ENCODE measurements at regions not wholly inside any gene's neighbourhood (a gene's known extent, or its start where the extent isn't known, plus 50 kb on each side); places are given as distances from the start of the nearest gene placed in this dataset.

DNA sequence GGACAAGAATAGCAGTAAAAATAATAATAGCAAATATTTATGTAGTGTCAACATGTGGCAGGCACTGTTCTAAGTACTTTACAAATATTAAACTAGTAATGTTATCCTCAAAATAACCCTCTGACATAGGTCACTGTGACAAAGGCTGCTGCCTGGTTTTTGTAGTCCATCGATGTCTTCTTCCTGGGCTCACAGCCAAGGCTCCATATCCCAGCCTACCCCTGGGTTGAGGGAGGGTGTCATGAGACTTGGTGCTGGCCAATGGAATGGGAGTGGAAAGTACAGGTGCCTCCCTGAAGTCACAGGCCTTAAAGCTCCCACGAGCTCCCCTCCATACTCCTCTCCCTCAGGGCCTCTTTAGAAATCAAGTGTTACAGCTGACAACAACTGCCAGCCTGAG is 159.3 kb downstream of the CYRIA start:
- ATAC-seq (no peak), DNase-seq (no peak)

DNA sequence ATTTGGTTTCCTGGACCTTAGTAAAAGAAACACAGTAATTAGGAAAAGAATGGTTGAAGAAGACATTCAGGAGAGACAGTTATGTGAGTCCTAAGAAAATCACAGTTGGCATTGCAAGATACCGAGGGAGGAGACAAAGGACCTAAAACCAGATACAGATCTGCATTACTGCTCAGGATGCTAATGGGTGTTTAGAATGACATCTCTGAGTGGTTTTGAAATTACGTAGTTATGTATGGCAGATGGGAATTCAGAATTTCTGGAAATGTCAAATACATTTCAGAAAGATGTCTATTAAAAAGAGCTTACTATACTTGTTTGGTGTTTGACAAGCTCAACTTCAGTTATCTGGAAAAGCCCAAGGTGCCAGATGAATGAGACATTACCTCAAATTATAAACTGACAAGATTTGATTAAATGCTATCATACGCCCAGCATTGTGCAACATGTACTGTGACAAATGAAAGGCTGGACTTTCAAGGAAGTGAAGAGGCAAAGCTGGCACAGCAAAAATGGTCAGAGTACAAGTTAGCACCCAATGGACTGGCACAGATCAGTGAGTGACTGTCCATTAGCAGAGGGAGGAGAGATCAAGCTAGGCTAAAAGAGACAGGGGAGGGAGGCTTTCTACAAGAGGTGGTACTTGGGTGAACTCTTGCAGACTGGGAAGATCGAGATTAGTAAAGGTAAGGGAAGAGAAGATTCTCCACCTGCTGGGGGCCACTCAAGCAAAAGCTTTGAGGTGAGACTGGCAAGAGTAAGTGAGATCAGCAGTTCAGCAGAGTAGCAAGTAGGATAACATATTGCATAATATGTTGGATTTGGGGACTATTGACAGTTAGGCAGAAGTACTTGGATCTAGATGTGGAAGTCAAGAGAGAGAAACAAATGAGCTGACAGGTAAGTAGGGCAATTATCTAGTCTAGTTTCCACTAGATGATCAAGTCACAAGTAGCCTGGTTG is 168.9 kb downstream of the CYRIA start:
- DNase-seq (no peak), ATAC-seq (no peak)

DNA sequence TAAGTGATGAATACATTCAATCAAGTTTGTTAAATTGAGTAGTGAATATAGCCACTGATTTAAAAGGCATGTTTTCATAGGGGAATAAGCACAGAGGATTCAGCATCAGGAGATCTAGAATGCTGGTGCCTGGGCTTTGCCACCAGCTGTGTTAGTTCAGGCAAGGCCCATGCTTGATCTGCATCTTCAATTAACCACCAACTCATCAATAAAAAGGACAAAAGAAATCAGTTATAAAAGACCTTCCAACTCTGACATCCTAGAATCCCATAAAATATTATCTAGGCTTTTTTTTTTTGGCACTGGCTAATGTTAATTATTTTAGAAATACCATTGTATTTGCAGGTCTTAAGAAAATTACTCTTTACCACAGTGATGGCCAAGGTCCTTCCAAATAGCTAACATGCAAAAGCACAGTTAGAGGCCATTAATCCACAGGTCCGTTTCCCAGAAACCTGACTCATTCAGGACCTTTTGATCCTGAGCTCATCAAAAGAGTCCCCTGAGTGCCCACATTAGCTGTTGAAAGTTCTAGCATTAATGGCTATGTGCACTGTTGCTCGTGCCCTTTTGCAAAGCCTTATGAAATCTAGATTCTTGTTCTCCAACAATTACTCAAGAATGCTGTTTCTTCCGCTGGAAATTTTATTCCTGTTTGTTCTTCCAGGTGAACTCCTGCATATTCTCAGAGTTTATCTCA is 170.0 kb downstream of the CYRIA start:
- DNase-seq, result no peak
- no peak for ATAC-seq

DNA sequence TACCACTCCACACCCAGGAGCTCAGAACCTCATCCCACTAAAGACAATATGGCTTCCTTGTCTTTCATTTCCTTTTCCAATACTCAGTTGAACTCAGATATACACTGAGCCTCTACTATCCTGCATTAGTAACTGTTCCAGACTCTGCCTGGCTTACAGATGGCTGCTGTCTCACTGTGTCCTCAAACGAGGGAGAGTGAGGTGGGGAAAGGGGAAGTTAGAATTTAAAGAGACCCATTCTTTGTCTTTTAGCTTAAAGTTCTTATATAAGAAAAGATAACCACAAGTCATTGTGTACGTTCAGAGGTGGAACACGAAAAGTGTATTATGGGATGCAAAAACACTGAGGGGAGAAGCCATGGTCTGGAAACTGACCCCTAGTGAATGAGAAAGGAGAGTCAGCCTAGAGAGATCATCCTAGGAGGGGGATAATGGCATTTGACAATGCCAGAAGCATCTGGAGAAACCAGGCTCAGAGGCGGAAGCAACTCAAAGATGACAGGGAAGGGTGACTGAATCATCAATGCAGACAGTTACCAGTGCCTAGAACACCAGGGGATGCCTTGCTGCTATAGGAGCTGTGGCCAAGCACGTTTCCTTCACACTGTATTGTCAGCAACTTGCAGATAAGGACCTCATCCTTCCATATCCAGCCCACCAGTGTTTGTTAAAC is 170.7 kb downstream of the CYRIA start:
- no peak for DNase-seq
- no peak for ATAC-seq

DNA sequence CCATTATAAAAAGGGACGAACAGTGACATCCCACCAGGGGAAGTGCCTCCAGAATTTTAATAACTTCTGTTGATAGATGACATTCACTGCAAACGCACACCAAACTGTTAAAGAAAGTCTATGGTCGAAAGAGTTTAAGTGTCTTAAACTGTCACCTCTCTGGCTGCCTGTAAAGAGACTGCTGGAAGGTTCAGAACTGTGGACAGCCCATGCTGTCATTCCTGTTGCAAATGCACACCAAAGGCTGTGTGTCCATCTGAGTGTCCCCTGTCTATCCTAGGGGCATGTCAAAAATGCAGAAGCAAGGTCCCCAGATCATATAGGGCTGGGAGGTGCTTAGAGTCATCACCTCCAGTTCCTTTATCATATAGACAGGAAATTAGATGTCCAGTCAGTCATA is 171.8 kb downstream of the CYRIA start:
- no peak for ATAC-seq

DNA sequence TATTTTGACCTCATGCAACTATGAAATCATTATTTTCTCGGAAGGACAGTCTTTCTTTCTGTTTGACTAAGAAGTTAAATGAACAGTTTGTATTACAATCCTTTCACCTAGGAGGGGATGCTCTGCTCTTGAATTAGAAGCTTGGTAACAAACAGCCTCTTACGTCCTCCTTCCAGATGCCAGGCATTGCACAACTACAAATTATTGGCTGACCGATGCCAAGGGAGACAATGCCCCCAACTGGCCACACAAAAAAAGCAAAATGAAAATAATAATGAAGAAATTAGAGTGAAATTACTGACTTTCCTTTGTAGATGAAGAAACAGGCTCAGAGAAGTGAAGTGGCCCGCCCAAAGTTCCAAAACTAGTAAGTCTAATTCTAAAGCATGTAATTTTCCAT is 177.9 kb downstream of the CYRIA start:
- DNase-seq, result no peak
- no peak for ATAC-seq

More for the DNA sequence above, 171.8 kb downstream of the CYRIA start:
- DNase-seq, result no peak

DNA sequence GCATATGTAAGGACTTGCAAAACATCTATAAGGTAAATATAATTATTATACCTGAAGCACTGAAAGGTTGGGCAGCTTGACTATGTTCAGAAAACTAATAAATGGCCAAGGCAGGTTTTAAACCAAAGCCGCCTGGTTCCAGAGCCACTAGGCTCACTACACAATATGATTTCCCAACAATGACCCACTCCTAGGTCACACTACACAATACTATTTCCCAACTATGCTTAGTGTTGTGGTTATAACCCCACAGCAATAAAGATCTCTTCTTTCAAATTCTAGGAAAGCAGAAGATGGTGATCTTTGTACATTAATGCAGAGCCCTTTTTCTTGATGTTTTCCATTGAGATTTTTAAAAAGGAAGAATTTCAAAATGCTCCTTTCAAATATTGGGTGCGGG is 180.4 kb downstream of the CYRIA start:
- ATAC-seq, result no peak
- DNase-seq, result no peak

DNA sequence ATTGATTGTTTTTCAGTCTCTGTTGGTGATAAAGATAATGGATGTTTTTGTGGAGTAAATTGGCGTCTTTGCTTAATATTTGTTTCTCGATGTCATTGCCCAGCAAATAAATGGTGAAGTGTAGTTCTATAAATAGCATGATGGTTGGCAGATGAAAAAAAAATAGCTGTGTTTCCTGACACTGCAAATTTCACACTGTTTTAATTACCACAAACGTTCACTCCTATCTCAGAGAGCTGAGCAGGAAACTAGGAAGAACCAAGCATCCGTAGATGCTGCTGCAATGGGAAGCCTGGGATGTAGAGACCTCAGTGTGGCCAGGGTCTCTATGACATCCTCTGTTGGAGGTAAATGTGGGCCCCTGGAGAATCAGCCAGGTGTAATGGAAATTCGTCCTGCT is 183.2 kb downstream of the CYRIA start:
- DNase-seq (no peak), ATAC-seq (no peak)

DNA sequence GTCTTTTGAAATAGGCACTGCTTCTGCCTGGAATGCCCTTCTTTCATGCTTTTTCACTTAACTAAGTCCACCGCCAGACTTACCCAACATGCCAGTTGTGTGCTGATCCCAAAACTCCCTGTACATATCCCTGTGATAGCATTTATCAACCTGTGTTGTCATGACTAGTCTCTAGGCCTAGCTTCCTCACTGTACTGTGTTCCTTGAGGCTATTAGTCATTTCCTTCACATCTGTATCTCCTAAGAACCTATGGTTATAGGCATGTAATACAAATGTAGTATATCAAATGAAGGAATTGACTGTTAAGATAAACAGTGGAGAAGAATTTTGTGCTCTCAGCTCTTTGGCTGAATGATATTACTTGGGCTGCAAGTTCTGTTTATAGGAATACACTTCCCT is 184.3 kb downstream of the CYRIA start:
- DNase-seq, result no peak
- no peak for ATAC-seq

DNA sequence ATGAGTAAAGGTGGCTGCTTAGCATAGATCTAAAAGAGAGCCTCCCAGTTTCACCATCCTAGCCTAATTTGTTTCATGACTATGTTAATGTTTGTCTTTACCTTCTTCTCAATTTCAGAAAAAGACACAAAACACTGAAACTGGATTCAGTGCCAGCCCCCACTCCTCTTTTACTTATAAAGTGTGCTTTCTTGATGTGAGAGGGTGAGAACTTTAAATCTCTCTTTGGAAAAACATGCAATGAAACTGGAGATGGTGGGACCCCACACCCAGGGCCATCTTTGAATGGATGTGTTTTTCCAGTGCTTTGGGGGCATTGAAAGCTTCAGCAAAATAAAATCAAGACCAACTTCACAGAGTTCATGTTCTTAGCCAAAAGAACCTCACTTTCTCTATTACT is 185.9 kb downstream of the CYRIA start:
- no peak for ATAC-seq
- no peak for DNase-seq

DNA sequence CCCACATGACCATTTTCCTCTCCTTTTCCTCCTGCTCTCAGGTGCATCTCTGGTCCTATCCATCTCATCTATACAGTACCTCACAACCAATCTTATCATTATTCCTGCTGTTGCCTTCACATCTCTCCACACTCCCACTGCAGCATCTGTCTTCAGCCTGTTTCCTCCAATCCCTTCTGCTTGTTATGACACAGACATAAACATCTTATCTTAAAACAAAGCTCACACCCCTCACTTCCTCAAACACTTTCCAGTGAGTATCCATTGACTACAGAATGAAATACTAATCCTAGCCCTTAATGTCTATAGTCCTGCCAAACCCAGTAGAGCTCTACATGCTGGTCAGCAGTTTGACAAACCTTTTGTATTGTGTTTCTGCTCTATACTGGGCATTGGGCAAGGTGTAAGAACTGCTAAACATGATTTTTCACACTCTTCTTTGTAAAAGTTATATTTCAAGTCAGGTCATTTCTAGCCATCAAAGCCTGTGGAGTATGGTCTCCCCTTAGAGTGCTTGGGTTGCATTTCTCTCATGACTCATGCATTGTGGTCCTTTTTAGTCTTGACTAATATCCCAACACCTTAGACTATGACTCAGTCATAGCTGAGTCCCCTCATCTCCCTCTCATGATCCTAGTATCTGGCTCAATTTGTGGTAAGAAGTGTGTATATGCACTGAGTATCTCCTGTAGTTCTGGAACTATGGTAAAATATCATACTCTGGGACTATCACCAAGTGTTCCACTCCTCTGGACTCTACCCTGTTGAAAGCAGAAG is 187.0 kb downstream of the CYRIA start:
- peak; percentile 83 for ATAC-seq
- no peak for DNase-seq

DNA sequence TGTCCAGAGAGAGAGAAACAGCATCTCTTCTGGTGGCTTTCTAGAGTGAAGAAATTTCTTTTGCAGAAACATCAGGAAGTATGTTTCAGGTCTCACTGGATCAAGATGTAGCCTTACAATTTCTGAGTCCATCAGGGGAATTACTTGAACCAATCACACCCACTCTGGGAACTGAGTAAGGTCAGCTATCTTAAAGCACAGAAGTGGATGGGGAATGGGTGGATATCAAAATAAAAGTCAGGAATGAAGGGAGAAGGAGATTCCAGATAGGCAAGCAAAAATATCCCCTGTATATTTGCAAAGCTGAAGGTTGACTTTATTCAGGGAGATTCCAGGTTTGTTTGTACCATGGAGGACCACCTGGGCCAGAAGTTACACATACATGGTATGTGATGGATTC is 188.0 kb downstream of the CYRIA start:
- DNase-seq (no peak), ATAC-seq (no peak)

DNA sequence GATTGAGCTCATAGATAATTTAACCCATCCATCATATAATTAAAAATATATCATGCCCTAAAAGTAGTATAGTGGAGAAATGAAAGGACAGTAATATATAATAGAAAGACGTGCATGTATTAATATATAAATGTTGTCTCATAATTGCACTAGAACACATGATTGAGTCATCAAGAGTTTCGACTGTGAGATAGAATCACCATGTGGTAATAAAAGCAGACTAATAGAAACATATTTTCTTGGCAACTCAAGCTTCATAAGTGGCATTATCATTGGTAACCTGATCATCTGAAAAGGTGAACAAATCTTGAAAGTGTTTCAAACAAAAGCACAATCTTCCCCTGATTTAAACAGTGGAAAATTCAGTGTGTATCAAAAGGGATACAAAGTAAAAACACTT is 188.8 kb downstream of the CYRIA start:
- ATAC-seq (no peak), DNase-seq (no peak)

DNA sequence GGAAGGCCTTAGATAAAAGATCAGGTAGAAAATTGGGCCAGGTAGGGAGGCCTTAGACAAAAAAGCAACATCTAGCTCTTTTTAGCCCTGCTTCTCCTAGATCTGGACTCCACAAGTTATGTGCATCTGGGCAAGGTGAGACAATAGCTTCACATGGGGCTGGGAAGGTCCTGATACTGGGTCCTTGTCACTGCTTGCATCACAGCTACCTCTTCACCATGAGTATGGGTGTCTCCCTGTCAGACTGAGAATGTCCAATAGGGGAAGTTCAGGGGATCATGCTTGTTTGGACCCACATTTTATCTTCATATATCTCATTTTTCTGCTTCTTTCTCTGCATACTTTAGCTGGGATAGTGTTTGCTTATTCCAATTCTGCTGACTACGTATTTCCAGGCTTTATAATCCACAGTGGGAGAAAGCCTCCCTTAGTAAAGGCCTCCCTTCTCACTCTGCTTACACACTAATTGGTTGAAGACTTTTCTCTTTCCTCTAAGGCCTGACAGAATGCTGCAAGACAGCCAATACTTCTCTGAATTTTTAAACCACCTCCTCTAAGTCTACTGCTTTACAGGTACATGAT is 189.6 kb downstream of the CYRIA start:
- DNase-seq (no peak), ATAC-seq (no peak)

DNA sequence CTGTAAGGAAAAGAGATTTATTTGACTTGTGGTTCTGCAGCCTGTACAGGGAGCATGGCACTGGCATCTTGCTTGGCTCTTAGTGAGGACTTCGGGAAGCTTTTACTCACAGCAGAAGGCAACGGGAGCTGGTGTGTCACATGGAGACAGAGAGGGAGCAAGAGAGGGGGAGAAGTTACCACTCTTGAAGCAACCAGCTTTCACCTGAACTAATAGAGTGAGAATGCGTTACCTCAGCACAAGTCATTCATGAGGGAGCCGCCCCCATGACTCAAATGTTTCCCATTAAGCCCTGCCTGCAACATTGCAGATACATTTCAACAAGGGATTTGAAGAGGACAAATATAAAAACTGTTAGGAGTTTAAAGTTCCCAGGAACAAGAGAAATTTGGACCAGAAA is 190.0 kb downstream of the CYRIA start:
- DNase-seq (no peak), ATAC-seq (no peak)

DNA sequence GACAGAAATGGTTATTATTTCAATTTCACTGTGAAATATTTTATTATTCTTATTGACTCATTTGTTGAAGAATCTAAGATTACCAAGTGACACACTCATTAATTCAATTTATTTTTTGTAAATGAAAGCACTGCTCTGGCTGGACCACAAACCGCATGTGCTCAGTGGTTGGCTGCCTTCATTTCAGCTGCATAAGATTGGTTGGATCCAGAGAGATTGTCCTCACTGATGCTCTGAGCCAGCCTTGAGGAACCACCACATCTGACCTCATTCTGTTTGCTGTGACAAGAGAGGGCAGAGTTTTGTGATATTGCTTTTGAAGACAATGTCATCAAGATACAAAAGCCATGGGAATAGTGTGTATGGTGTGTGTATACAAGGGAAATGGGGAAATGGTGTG is 192.1 kb downstream of the CYRIA start:
- DNase-seq, result no peak
- ATAC-seq, result no peak

DNA sequence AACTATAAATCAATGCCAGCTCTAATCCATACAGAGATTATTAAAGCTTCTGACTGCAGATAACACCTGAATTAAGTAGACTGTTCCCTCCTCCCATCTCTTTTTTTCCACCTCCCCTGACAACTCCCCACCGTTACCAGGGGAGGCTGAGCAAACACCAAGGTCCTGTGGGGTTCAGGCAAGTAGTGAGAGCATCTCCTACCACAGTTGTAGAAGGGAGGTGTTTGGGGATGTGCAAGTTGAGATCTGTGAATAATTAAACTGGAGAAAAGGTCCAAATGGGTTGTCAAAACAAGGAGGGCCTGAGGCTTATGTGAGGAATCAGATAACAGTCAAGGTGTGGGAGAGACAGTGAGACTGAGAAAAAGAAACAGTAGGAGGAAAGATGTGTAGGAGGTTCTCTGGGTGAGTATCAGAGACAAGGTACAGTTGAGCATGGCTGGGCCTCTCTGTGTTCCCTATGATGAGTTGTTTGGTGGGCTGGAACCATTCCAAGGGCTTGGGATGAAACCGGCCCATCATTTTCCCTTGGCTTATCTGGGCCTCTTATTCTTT is 194.6 kb downstream of the CYRIA start:
- DNase-seq, result no peak

DNA sequence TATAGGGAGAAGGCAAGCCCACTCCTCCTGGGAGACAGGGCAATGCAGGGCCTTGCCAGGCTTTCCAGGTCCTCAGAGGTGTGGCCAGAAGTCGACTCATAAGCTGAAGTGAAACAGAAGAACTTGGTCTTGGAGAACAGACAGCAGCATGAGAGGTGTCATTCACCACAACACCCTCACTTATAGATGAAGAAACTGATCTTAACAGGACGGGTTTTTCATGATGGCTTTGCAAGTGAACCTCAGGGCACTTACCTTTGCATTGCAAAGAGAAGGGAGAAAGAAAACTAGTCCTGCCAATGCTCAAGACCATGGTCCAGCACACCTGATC is 198.8 kb downstream of the CYRIA start:
- ATAC-seq (no peak), DNase-seq (no peak)

More for the DNA sequence above, 194.6 kb downstream of the CYRIA start:
- ATAC-seq, result no peak

DNA sequence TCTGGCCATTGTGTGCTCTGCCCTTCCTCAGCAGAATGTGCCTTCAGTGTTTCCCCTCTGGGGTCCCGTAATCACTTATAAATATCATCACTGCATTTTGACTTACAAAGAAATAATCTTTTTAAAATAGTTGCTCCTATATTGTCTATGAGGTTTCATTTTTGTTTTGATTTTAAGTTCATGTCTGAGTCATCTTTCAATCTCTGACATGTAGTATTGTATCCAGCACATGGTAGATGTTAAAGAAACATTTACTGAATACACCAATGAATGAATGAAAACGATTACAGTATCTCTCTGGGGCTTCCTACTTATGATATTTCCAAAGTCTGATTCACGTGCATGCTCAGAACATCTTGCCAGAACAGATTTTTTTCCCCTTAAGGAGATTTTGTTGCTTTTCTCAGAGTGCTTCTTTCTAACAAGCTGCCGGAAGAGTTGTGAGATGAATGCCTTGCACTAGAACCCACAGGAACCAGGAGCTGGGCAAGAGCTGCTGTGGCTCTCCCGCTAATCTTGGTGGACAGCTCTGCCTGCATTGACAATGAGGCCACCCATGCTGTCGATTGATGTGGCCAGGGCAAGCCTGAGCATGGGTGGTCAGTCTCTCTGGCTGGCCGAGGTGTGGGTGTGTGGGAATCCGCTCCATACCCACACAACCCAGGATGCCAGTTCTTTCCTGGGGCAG is 199.4 kb downstream of the CYRIA start:
- no peak for ATAC-seq
- DNase-seq, result no peak

DNA sequence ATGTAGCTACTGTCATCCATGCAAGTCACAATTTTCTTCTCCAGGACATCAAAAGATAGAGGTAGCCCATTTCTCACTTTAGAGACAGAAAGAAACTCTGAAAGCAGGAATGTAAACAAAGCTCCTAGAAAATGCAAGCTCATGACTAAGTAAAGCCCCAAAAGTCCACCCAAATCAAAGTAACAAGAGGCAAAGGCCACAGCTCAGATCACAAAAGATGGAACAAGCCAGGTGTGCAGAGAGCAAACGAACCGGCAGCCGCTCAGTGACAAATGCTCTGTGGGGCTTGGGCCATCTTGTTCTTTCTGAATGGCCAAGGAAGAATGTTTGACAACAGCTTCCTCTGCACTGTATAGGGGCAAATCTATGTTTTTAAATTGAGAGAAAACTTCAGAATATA is 201.0 kb downstream of the CYRIA start:
- DNase-seq (no peak), ATAC-seq (no peak)

DNA sequence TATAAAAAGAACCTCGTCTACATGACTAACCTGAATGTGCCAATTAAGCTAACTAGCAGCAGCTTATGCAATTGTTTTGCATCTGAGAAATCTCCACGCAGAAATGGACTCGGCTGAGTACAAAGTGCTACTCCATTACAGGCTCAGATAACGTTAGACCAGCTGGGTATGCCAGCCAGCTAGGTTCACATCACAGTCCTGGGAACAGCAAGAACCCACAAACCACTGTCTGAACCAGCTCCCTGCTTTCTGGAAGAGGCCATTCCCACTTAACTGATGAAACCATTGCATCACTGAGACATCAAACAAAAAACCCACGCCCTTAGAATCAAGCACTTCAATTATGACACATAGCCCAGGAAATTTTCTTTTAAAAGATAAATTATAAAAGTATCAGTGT is 202.7 kb downstream of the CYRIA start:
- ATAC-seq, result no peak
- DNase-seq, result no peak

All from stimulated activated naive CD8-positive, alpha-beta T cell treated with anti-CD3 and anti-CD28 coated beads, Interleukin-15, Interleukin-2, amounts not matched to agents 100 U/mL and 50 U/mL, for 24 hours (primary cell).